Neural progenitor cell (in vitro differentiated cells): ENCODE measurements at regions not wholly inside any gene's neighbourhood (a gene's known extent, or its start where the extent isn't known, plus 50 kb on each side); places are given as distances from the start of the nearest gene placed in this dataset.

Source experiments
- DNase-seq: peaks from one replicate; pipeline ENCODE4 v3.0.0-alpha.2; 2016; ENCODE audit warnings: low spot score
- H2AFZ ChIP-seq: fragments of 200-600 bp; sonication (generic); replicated peaks from 2 replicates; pipeline ENCODE4 v1.6.1; 2016; ENCODE audit warnings: antibody characterized with exemption
- H3F3A ChIP-seq: fragments of 200-600 bp; sonication (generic); 2 replicates; pipeline ENCODE4 v1.6.1; 2016; ENCODE audit warnings: antibody characterized with exemption, low read depth
- H3K27ac ChIP-seq: fragments of 200-600 bp; sonication (generic); 2 replicates; pipeline ENCODE4 v1.5.1; 2016; ENCODE audit warnings: mild to moderate bottlenecking
- H3K27me3 ChIP-seq: fragments of 200-600 bp; sonication (generic); 2 replicates; pipeline ENCODE4 v1.6.1; 2016; ENCODE audit warnings: mild to moderate bottlenecking, moderate library complexity
- H3K36me3 ChIP-seq: fragments of 200-600 bp; sonication (generic); 2 replicates; pipeline ENCODE4 v1.5.1; 2016
- H3K4me1 ChIP-seq: fragments of 200-600 bp; sonication (generic); 2 replicates; pipeline ENCODE4 v1.6.1; 2016; ENCODE audit warnings: mixed run types
- H3K4me2 ChIP-seq: fragments of 200-600 bp; sonication (generic); 2 replicates; pipeline ENCODE4 v1.6.1; 2016
- H3K4me3 ChIP-seq: fragments of 200-600 bp; sonication (generic); 2 replicates; pipeline ENCODE4 v1.5.1; 2016
- H3K79me2 ChIP-seq: fragments of 200-600 bp; sonication (generic); 2 replicates; pipeline ENCODE4 v1.6.1; 2016; ENCODE audit warnings: low read depth
- H3K9ac ChIP-seq: fragments of 200-600 bp; sonication (generic); 2 replicates; pipeline ENCODE4 v1.6.1; 2016
- H3K9me3 ChIP-seq: fragments of 200-600 bp; sonication (generic); 2 replicates; pipeline ENCODE4 v1.5.1; 2016; ENCODE audit warnings: low read depth
- H4K20me1 ChIP-seq: fragments of 200-600 bp; sonication (generic); 2 replicates; pipeline ENCODE4 v1.6.1; 2016; ENCODE audit warnings: low read depth
- H3K27ac Mint-ChIP-seq: 3 replicates; pipeline ENCODE4 v1.8.0; 2021; ENCODE audit warnings: mixed read lengths
- H3K27me3 Mint-ChIP-seq: 2 replicates; pipeline ENCODE4 v1.8.0; 2022; ENCODE audit warnings: low read depth, mild to moderate bottlenecking, inconsistent platforms, moderate library complexity, mixed read lengths; ENCODE audit not compliant: insufficient read depth
- H3K36me3 Mint-ChIP-seq: 3 replicates; pipeline ENCODE4 v1.8.0; 2021; ENCODE audit warnings: mixed read lengths
- H3K4me1 Mint-ChIP-seq: 3 replicates; pipeline ENCODE4 v1.8.0; 2021; ENCODE audit warnings: mixed read lengths
- H3K4me3 Mint-ChIP-seq: 3 replicates; pipeline ENCODE4 v1.8.0; 2021; ENCODE audit warnings: mild to moderate bottlenecking, moderate library complexity, mixed read lengths
- H3K9me3 Mint-ChIP-seq: 3 replicates; pipeline ENCODE4 v1.8.0; 2020; ENCODE audit warnings: mixed read lengths
- CTCF ChIP-seq: fragments of 200-600 bp; sonication (generic); IDR thresholded peaks from 2 replicates; pipeline ENCODE4 v1.5.1; 2017; ENCODE audit warnings: antibody characterized with exemption, mild to moderate bottlenecking
- EZH2 ChIP-seq: fragments of 200-600 bp; sonication (generic); IDR thresholded peaks from 2 replicates; pipeline ENCODE4 v1.6.1; 2017; ENCODE audit warnings: antibody characterized with exemption, mild to moderate bottlenecking, moderate library complexity
- EZH2phosphoT487 ChIP-seq: fragments of 200-600 bp; sonication (generic); IDR thresholded peaks from 2 replicates; pipeline ENCODE4 v1.6.1; 2017; ENCODE audit warnings: antibody characterized with exemption

- H3K9me3 ChIP-seq = no peaks in the 10 kb centered on the region
- H3K36me3 ChIP-seq = no peaks in the 10 kb centered on the region
- H2AFZ ChIP-seq = no peak overlapping the region
- no peak overlapping the region for H3K4me2 ChIP-seq
- H3K4me1 ChIP-seq = no peaks in the 10 kb centered on the region
- no peak overlapping the region for H3K27ac Mint-ChIP-seq
- H3K4me3 ChIP-seq = no peak overlapping the region
- H3K9me3 Mint-ChIP-seq = no peaks in the 10 kb centered on the region
- no peak overlapping the region for H3K9ac ChIP-seq
- no peaks in the 10 kb centered on the region for H4K20me1 ChIP-seq
- no peak overlapping the region for H3K4me3 Mint-ChIP-seq
- TF ChIP-seq CTCF (no peak), EZH2phosphoT487 (no peak), EZH2 (no peak)
- no peaks in the 10 kb centered on the region for H3F3A ChIP-seq
- no peak for DNase-seq
- no peaks in the 10 kb centered on the region for H3K79me2 ChIP-seq
- H3K27me3 Mint-ChIP-seq = no peaks in the 10 kb centered on the region
- H3K27me3 ChIP-seq = no peaks in the 10 kb centered on the region
- no peak overlapping the region for H3K27ac ChIP-seq
- H3K36me3 Mint-ChIP-seq = no peaks in the 10 kb centered on the region
- H3K4me1 Mint-ChIP-seq = no peaks in the 10 kb centered on the region
These were observed 321.3 kb downstream of the PHF14 start for GRCh38 chr7:11294965-11295364.

- Mint-ChIP-seq H3K36me3 (no peaks in the 10 kb centered on the region), H3K27me3 (no peaks in the 10 kb centered on the region), H3K27ac (no peak overlapping the region), H3K9me3 (no peaks in the 10 kb centered on the region), H3K4me1 (no peaks in the 10 kb centered on the region), H3K4me3 (no peak overlapping the region)
- Histone ChIP-seq H3K27ac (no peak overlapping the region), H2AFZ (no peak overlapping the region), H3K27me3 (no peaks in the 10 kb centered on the region), H3K36me3 (no peaks in the 10 kb centered on the region), H3K4me1 (no peaks in the 10 kb centered on the region), H3K9me3 (no peaks in the 10 kb centered on the region), H3K9ac (no peak overlapping the region), H3K4me3 (no peak overlapping the region), H3K79me2 (no peaks in the 10 kb centered on the region), H4K20me1 (no peaks in the 10 kb centered on the region), H3F3A (no peaks in the 10 kb centered on the region), H3K4me2 (no peak overlapping the region)
- no peak for DNase-seq
- TF ChIP-seq EZH2 (no peak), EZH2phosphoT487 (no peak), CTCF (no peak)
These were observed 323.5 kb downstream of the PHF14 start for GRCh38 chr7:11297126-11297625.

GRCh38 chr7:11297764-11298163 lies 324.1 kb downstream of the PHF14 start:
- no peaks in the 10 kb centered on the region for H3K4me1 ChIP-seq
- TF ChIP-seq CTCF = no peak
- TF ChIP-seq EZH2phosphoT487 = no peak
- no peak for TF ChIP-seq EZH2
- DNase-seq = no peak
- Mint-ChIP-seq H3K9me3 (no peaks in the 10 kb centered on the region), H3K4me1 (no peaks in the 10 kb centered on the region), H3K27ac (no peak overlapping the region), H3K36me3 (no peaks in the 10 kb centered on the region), H3K4me3 (no peak overlapping the region), H3K27me3 (no peaks in the 10 kb centered on the region)
- H2AFZ ChIP-seq = no peak overlapping the region
- no peaks in the 10 kb centered on the region for H3K79me2 ChIP-seq
- no peaks in the 10 kb centered on the region for H3K27me3 ChIP-seq
- no peak overlapping the region for H3K4me3 ChIP-seq
- no peak overlapping the region for H3K4me2 ChIP-seq
- H3K36me3 ChIP-seq = no peaks in the 10 kb centered on the region
- no peak overlapping the region for H3K9ac ChIP-seq
- H3F3A ChIP-seq = no peaks in the 10 kb centered on the region
- H3K27ac ChIP-seq = no peak overlapping the region
- no peaks in the 10 kb centered on the region for H3K9me3 ChIP-seq
- H4K20me1 ChIP-seq = no peaks in the 10 kb centered on the region
